Lung (tissue), 11 donors: ENCODE measurements at regions not wholly inside any gene's neighbourhood (a gene's known extent, or its start where the extent isn't known, plus 50 kb on each side); places are given as distances from the start of the nearest gene placed in this dataset.
"Not testable (repeated sequence)": the region's sequence is repeated elsewhere in the genome, so short reads cannot be mapped to it uniquely, and the experiment has no call there.

Experiments
- ATAC-seq: fragments of 200-7000 bp; cut with Tn5 transposase; one replicate; pipeline ENCODE4 v1.9.1; 2020; ENCODE audit warnings: moderate number of reproducible peaks; ENCODE audit not compliant: insufficient read depth, low FRiP score
- DNase-seq, 3 donors: peaks; one replicate each; pipeline ENCODE4 v3.0.0-alpha.2; 2013 to 2017
- H3K27ac ChIP-seq, 2 donors: one replicate each; pipeline ENCODE4 v1.5.1; 2013; ENCODE audit warnings: mild to moderate bottlenecking in 2 of 2, moderate library complexity in 2 of 2, control low read depth in 1 of 2, inconsistent platforms in 1 of 2, low read depth in 1 of 2, low read length in 1 of 2
- H3K27me3 ChIP-seq, 3 donors: one replicate each; pipeline ENCODE4 v1.5.1; 2013; ENCODE audit warnings: low read length in 2 of 3; ENCODE audit not compliant: control insufficient read depth in 3 of 3, insufficient read depth in 3 of 3
- H3K36me3 ChIP-seq, 4 donors: one replicate each; pipeline ENCODE4 v1.5.1; 2013; ENCODE audit warnings: low read length in 4 of 4, mild to moderate bottlenecking in 1 of 4, moderate library complexity in 1 of 4; ENCODE audit not compliant: control insufficient read depth in 4 of 4, insufficient read depth in 4 of 4
- H3K4me1 ChIP-seq, 5 donors: one replicate each; pipeline ENCODE4 v1.5.1; 2013; ENCODE audit warnings: low read length in 5 of 5, mild to moderate bottlenecking in 2 of 5, moderate library complexity in 1 of 5; ENCODE audit not compliant: control insufficient read depth in 5 of 5, insufficient read depth in 5 of 5
- H3K4me3 ChIP-seq: one replicate; pipeline ENCODE4 v1.5.1; 2013; ENCODE audit warnings: mild to moderate bottlenecking, control low read depth, moderate library complexity
- H3K9ac ChIP-seq, 2 donors: one replicate each; pipeline ENCODE4 v1.5.1; 2013; ENCODE audit warnings: low read length in 2 of 2, control low read depth in 1 of 2; ENCODE audit not compliant: insufficient read depth in 1 of 2
- H3K9me3 ChIP-seq, 4 donors: one replicate each; pipeline ENCODE4 v1.5.1; 2013; ENCODE audit warnings: low read length in 3 of 4, mild to moderate bottlenecking in 1 of 4, moderate library complexity in 1 of 4; ENCODE audit not compliant: control insufficient read depth in 4 of 4, insufficient read depth in 3 of 4
- WGBS, 2 donors: extraction: QIAGEN DNeasy Blood & Tissue Kit; methylation state at CpG; one replicate each; pipeline ENCODE4 v1.1.7; 2013; 5-methylcytosine and 5-hydroxymethylcytosine counted together
- TF ChIP-seq, protein P1 (sequence below): IDR thresholded peaks from 2 replicates; pipeline ENCODE4 v1.5.1; 2012; ENCODE audit warnings: mild to moderate bottlenecking; ENCODE audit errors: control extremely low read depth, extremely low read depth
- donor health status: control.
- donor health status: control.
- donor health status: Bipolar disorder and iron deficiency.
- donor health status: healthy.
- donor health status: DM: yes; HTN: yes; CAD: no.

GRCh38 chr2:193156480-193156879 is 961.7 kb upstream of the TMEFF2 start:
- H3K4me3 ChIP-seq: no peak overlapping the region
- no peaks in the 10 kb centered on the region for H3K9me3 ChIP-seq
- H3K4me1 ChIP-seq: no peaks in the 10 kb centered on the region
- TF ChIP-seq, protein P1, sequence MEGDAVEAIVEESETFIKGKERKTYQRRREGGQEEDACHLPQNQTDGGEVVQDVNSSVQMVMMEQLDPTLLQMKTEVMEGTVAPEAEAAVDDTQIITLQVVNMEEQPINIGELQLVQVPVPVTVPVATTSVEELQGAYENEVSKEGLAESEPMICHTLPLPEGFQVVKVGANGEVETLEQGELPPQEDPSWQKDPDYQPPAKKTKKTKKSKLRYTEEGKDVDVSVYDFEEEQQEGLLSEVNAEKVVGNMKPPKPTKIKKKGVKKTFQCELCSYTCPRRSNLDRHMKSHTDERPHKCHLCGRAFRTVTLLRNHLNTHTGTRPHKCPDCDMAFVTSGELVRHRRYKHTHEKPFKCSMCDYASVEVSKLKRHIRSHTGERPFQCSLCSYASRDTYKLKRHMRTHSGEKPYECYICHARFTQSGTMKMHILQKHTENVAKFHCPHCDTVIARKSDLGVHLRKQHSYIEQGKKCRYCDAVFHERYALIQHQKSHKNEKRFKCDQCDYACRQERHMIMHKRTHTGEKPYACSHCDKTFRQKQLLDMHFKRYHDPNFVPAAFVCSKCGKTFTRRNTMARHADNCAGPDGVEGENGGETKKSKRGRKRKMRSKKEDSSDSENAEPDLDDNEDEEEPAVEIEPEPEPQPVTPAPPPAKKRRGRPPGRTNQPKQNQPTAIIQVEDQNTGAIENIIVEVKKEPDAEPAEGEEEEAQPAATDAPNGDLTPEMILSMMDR: no peak
- 70 to 87% methylated on average over 1 of the region's 1 CpG for WGBS, 2 donors
- no peak for DNase-seq
- H3K36me3 ChIP-seq: no peaks in the 10 kb centered on the region
- H3K27me3 ChIP-seq: no peaks in the 10 kb centered on the region
- H3K9ac ChIP-seq: no peak overlapping the region
- no peak for ATAC-seq
- H3K27ac ChIP-seq: no peak overlapping the region

GRCh38 chr2:193154076-193154475 is 959.3 kb upstream of the TMEFF2 start:
- no peak overlapping the region for H3K27ac ChIP-seq
- no peaks in the 10 kb centered on the region for H3K4me1 ChIP-seq
- H3K36me3 ChIP-seq: no peaks in the 10 kb centered on the region
- H3K27me3 ChIP-seq: no peaks in the 10 kb centered on the region
- no peak overlapping the region for H3K4me3 ChIP-seq
- WGBS, 2 donors: 94 to 96% methylated on average over 5 of the region's 5 CpGs
- H3K9ac ChIP-seq: no peak overlapping the region
- DNase-seq: no peak
- no peaks in the 10 kb centered on the region for H3K9me3 ChIP-seq
- TF ChIP-seq, protein P1: no peak
- no peak for ATAC-seq

DNA sequence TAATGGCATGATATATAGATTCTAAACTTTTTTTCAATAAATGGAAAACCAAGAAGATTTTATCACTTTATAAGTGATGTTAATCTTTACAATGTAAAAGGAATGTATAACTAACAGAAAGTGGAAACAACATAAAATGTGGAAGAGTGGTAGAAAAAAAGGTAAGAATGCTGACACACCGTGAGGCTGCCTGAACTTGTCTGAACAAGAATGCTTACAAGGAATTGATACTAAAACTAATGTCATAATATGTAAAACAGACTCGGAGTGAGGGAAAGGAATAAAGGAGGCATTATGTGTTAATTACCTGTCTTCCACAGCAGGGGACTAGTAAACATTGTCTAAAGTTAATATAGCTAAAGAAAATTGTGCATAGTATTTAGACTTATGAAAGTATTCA is 958.8 kb upstream of the TMEFF2 start:
- TF ChIP-seq, protein P1: no peak

GRCh38 chr2:193142467-193142866 is 947.7 kb upstream of the TMEFF2 start:
- H3K27me3 ChIP-seq, H3K4me3 ChIP-seq, H3K36me3 ChIP-seq, DNase-seq, H3K4me1 ChIP-seq, H3K9ac ChIP-seq, H3K27ac ChIP-seq, H3K9me3 ChIP-seq, ATAC-seq: not testable (repeated sequence)
- WGBS, 2 donors: 52 to 82% methylated on average over 5 of the region's 5 CpGs

More for the DNA sequence above, 958.8 kb upstream of the TMEFF2 start:
- Histone ChIP-seq H3K36me3 (no peaks in the 10 kb centered on the region), H3K27me3 (no peaks in the 10 kb centered on the region), H3K4me3 (no peak overlapping the region), H3K9me3 (no peaks in the 10 kb centered on the region), H3K4me1 (no peaks in the 10 kb centered on the region), H3K27ac (no peak overlapping the region), H3K9ac (no peak overlapping the region)
- ATAC-seq (no peak), DNase-seq (no peak)
- WGBS, 2 donors: 73 to 88% methylated on average over 2 of the region's 2 CpGs
